ENCODE measurements at regions not wholly inside any gene's neighbourhood (a gene's known extent, or its start where the extent isn't known, plus 50 kb on each side); places are given as distances from the start of the nearest gene placed in this dataset.

DNA sequence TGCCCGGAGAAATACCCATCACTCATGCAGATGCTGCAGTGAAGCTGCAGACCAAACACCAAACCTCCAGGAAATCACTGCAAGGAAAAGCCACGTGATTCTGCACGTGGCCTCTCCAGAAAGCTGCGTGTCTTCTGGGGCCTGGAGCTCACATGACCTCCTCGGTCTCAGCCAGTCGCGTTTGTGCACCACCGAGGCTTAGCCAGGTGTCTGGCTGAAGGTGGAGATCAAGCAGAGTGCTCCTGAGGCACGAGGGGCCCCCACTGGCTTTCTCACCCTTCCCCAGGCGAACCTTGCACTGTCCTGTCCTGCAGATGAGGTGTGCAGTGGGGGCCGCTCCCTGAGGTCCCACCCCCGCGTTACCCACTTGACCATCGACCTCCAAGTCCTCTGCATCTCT is 257.3 kb downstream of the RBFOX3 start:
- ChIA-PET CTCF (ENCODE audit: low intra/inter-chr PET ratio, low total read pairs) (no interaction called here), POLR2A (no interaction called here)
- H3K4me1 ChIP-seq (ENCODE audit: insufficient read depth, low read length): no peaks in the 10 kb centered on the region
- peaks cover 15 to 78% of the 10 kb centered on the region in 2 experiments for H3K27me3 ChIP-seq (ENCODE audit: control insufficient read depth in 1 of 2, insufficient read depth in 2 of 2, low read length in 2 of 2)
- FAIRE-seq (no peak), DNase-seq (ENCODE audit: low spot score) (no peak), ATAC-seq (no peak)
- H2AFZ ChIP-seq (ENCODE audit: low read length): no peak overlapping the region
- H3K9me3 ChIP-seq (ENCODE audit: low read length): no peaks in the 10 kb centered on the region
- 1% methylated on average over 8 of the region's 14 CpGs for WGBS (ENCODE audit: low lambda C conversion rate)
- H3K27ac ChIP-seq (ENCODE audit: extremely low read length, insufficient read depth, low read length): no peak overlapping the region
- no peak overlapping the region for H3K4me2 ChIP-seq (ENCODE audit: low read depth, low read length)
- intact Hi-C loops (cut with micrococcal nuclease; ENCODE audit: unreplicated experiment): no loop called here
- TF ChIP-seq, protein P1, sequence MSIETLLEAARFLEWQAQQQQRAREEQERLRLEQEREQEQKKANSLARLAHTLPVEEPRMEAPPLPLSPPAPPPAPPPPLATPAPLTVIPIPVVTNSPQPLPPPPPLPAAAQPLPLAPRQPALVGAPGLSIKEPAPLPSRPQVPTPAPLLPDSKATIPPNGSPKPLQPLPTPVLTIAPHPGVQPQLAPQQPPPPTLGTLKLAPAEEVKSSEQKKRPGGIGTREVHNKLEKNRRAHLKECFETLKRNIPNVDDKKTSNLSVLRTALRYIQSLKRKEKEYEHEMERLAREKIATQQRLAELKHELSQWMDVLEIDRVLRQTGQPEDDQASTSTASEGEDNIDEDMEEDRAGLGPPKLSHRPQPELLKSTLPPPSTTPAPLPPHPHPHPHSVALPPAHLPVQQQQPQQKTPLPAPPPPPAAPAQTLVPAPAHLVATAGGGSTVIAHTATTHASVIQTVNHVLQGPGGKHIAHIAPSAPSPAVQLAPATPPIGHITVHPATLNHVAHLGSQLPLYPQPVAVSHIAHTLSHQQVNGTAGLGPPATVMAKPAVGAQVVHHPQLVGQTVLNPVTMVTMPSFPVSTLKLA (IDR thresholded peaks at IDR 0.05): peak; percentile 86
- TF ChIP-seq, protein P2, sequence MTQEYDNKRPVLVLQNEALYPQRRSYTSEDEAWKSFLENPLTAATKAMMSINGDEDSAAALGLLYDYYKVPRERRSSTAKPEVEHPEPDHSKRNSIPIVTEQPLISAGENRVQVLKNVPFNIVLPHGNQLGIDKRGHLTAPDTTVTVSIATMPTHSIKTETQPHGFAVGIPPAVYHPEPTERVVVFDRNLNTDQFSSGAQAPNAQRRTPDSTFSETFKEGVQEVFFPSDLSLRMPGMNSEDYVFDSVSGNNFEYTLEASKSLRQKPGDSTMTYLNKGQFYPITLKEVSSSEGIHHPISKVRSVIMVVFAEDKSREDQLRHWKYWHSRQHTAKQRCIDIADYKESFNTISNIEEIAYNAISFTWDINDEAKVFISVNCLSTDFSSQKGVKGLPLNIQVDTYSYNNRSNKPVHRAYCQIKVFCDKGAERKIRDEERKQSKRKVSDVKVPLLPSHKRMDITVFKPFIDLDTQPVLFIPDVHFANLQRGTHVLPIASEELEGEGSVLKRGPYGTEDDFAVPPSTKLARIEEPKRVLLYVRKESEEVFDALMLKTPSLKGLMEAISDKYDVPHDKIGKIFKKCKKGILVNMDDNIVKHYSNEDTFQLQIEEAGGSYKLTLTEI (CRISPR knock-in tag; conservative IDR thresholded peaks at IDR 0.05): no peak
- no peak overlapping the region for H3K9ac ChIP-seq (ENCODE audit: insufficient read depth, low read depth, low read length)
- no peaks in the 10 kb centered on the region for H3K79me2 ChIP-seq (ENCODE audit: insufficient read depth, low read length)
- BruUV-seq (replicated peaks): no TSS peak
- no peak overlapping the region for H3K4me3 ChIP-seq (replicated peaks in 1 of 3; ENCODE audit: insufficient read depth in 1 of 3, low read depth in 2 of 3, low read length in 3 of 3)
- no peaks in the 10 kb centered on the region for H3K36me3 ChIP-seq (replicated peaks in 1 of 2; ENCODE audit: control insufficient read depth in 1 of 2, insufficient read depth in 2 of 2, low read length in 2 of 2)
- no peaks in the 10 kb centered on the region; the same call in 1 of the 2 replicates for H4K20me1 ChIP-seq (ENCODE audit: insufficient read depth, low read length)
- in situ Hi-C loops (cut with HindIII; ENCODE audit: extremely low pct_ligation_motif_present, low pct_unique_long_range_greater_than_20kb): no loop called here

DNA sequence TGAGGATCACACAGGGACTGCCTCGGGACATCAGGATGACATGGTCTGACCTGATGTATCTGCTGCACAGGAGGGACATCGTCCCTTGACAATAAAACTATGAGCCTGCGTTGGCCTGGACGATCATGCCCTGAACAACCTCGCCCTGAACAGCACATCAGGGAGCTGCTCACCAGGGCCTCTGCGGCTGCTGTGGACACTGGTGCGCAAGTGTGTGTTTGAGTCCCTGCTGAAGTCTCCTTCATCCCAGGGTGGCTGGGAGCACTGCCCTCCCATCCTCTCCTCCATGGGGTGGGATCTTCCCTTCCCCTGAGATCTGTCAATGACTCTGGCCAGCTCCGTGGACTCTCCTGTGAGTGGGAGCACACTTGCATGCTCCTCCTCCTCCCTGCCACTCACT is 257.8 kb downstream of the RBFOX3 start:
- in situ Hi-C loops (cut with HindIII; ENCODE audit: extremely low pct_ligation_motif_present, low pct_unique_long_range_greater_than_20kb): no loop called here
- Histone ChIP-seq H3K9me3 (ENCODE audit: low read length) (no peaks in the 10 kb centered on the region), H3K4me2 (ENCODE audit: low read depth, low read length) (no peak overlapping the region), H3K27ac (ENCODE audit: extremely low read length, insufficient read depth, low read length) (no peak overlapping the region), H2AFZ (ENCODE audit: low read length) (no peak overlapping the region), H3K4me1 (ENCODE audit: insufficient read depth, low read length) (no peaks in the 10 kb centered on the region), H3K9ac (ENCODE audit: insufficient read depth, low read depth, low read length) (no peak overlapping the region), H3K4me3 (replicated peaks in 1 of 3; ENCODE audit: insufficient read depth in 1 of 3, low read depth in 2 of 3, low read length in 3 of 3) (no peak overlapping the region), H3K79me2 (ENCODE audit: insufficient read depth, low read length) (no peaks in the 10 kb centered on the region), H3K36me3 (replicated peaks in 1 of 2; ENCODE audit: control insufficient read depth in 1 of 2, insufficient read depth in 2 of 2, low read length in 2 of 2) (no peaks in the 10 kb centered on the region), H3K27me3 (ENCODE audit: control insufficient read depth in 1 of 2, insufficient read depth in 2 of 2, low read length in 2 of 2) (peaks cover 16 to 81% of the 10 kb centered on the region in 2 experiments; a peak in 4 of 5 replicates), H4K20me1 (ENCODE audit: insufficient read depth, low read length) (no peaks in the 10 kb centered on the region; the same call in 1 of the 2 replicates)
- intact Hi-C loops (cut with micrococcal nuclease; ENCODE audit: unreplicated experiment): no loop called here
- POLR2A ChIA-PET: no interaction called here
- DNase-seq (ENCODE audit: low spot score): no peak
- no peak for FAIRE-seq
- 15% methylated on average over 4 of the region's 8 CpGs for WGBS (ENCODE audit: low lambda C conversion rate)
- CTCF ChIA-PET (ENCODE audit: low intra/inter-chr PET ratio, low total read pairs): no interaction called here
- no peak for ATAC-seq
- no TSS peak for BruUV-seq (replicated peaks)
- TF ChIP-seq, protein P3, sequence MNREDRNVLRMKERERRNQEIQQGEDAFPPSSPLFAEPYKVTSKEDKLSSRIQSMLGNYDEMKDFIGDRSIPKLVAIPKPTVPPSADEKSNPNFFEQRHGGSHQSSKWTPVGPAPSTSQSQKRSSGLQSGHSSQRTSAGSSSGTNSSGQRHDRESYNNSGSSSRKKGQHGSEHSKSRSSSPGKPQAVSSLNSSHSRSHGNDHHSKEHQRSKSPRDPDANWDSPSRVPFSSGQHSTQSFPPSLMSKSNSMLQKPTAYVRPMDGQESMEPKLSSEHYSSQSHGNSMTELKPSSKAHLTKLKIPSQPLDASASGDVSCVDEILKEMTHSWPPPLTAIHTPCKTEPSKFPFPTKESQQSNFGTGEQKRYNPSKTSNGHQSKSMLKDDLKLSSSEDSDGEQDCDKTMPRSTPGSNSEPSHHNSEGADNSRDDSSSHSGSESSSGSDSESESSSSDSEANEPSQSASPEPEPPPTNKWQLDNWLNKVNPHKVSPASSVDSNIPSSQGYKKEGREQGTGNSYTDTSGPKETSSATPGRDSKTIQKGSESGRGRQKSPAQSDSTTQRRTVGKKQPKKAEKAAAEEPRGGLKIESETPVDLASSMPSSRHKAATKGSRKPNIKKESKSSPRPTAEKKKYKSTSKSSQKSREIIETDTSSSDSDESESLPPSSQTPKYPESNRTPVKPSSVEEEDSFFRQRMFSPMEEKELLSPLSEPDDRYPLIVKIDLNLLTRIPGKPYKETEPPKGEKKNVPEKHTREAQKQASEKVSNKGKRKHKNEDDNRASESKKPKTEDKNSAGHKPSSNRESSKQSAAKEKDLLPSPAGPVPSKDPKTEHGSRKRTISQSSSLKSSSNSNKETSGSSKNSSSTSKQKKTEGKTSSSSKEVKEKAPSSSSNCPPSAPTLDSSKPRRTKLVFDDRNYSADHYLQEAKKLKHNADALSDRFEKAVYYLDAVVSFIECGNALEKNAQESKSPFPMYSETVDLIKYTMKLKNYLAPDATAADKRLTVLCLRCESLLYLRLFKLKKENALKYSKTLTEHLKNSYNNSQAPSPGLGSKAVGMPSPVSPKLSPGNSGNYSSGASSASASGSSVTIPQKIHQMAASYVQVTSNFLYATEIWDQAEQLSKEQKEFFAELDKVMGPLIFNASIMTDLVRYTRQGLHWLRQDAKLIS (CRISPR knock-in tag; IDR thresholded peaks at IDR 0.05): no peak
- TF ChIP-seq, protein P4, sequence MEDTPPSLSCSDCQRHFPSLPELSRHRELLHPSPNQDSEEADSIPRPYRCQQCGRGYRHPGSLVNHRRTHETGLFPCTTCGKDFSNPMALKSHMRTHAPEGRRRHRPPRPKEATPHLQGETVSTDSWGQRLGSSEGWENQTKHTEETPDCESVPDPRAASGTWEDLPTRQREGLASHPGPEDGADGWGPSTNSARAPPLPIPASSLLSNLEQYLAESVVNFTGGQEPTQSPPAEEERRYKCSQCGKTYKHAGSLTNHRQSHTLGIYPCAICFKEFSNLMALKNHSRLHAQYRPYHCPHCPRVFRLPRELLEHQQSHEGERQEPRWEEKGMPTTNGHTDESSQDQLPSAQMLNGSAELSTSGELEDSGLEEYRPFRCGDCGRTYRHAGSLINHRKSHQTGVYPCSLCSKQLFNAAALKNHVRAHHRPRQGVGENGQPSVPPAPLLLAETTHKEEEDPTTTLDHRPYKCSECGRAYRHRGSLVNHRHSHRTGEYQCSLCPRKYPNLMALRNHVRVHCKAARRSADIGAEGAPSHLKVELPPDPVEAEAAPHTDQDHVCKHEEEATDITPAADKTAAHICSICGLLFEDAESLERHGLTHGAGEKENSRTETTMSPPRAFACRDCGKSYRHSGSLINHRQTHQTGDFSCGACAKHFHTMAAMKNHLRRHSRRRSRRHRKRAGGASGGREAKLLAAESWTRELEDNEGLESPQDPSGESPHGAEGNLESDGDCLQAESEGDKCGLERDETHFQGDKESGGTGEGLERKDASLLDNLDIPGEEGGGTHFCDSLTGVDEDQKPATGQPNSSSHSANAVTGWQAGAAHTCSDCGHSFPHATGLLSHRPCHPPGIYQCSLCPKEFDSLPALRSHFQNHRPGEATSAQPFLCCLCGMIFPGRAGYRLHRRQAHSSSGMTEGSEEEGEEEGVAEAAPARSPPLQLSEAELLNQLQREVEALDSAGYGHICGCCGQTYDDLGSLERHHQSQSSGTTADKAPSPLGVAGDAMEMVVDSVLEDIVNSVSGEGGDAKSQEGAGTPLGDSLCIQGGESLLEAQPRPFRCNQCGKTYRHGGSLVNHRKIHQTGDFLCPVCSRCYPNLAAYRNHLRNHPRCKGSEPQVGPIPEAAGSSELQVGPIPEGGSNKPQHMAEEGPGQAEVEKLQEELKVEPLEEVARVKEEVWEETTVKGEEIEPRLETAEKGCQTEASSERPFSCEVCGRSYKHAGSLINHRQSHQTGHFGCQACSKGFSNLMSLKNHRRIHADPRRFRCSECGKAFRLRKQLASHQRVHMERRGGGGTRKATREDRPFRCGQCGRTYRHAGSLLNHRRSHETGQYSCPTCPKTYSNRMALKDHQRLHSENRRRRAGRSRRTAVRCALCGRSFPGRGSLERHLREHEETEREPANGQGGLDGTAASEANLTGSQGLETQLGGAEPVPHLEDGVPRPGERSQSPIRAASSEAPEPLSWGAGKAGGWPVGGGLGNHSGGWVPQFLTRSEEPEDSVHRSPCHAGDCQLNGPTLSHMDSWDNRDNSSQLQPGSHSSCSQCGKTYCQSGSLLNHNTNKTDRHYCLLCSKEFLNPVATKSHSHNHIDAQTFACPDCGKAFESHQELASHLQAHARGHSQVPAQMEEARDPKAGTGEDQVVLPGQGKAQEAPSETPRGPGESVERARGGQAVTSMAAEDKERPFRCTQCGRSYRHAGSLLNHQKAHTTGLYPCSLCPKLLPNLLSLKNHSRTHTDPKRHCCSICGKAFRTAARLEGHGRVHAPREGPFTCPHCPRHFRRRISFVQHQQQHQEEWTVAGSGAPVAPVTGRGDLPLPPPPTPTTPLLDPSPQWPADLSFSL (CRISPR knock-in tag; IDR thresholded peaks at IDR 0.05): no peak

All from HepG2 (cell line).